ENCODE measurements at regions not wholly inside any gene's neighbourhood (a gene's known extent, or its start where the extent isn't known, plus 50 kb on each side); places are given as distances from the start of the nearest gene placed in this dataset.
"Not testable (repeated sequence)": the region's sequence is repeated elsewhere in the genome, so short reads cannot be mapped to it uniquely, and the experiment has no call there.

GRCh38 chr6:144901412-144901811, 616.3 kb downstream of the UTRN start:
- no peak overlapping the region for H3K4me3 ChIP-seq (ENCODE audit: low read depth in 1 of 2, low read length in 2 of 2)
- H3K9ac ChIP-seq (ENCODE audit: low read length): no peak overlapping the region
- no peaks in the 10 kb centered on the region for H3K36me3 ChIP-seq (ENCODE audit: insufficient read depth, low read length)
- H3K9me3 ChIP-seq (ENCODE audit: low read length): no peaks in the 10 kb centered on the region
- H3K27me3 ChIP-seq (ENCODE audit: control insufficient read depth in 1 of 2, insufficient read depth in 2 of 2, low read length in 2 of 2): no peaks in the 10 kb centered on the region
- H3K27ac ChIP-seq (ENCODE audit: low read depth, low read length): no peak overlapping the region
- H3K4me1 ChIP-seq (ENCODE audit: insufficient read depth, low read length): no peaks in the 10 kb centered on the region

DNA sequence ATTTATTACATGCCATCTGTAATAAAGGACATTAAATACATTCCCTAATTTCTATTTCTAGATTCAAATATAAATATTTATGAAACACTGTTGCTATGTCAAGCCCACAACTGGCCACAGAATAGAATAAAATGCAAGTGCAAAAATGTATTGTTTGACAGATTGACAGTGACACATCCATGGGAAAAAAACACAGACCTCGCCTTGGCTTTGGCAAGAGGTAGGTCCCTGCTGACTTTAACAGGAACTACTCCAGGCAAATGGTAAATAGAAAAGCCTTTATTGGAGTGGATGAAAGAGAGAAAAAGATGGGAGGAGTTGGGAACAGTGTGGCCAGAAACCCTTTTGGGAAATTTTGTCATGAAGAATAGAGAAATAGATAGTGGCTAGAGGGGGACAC, 622.9 kb downstream of the UTRN start:
- no peak overlapping the region for H3K9ac ChIP-seq (ENCODE audit: low read length)

GRCh38 chr6:144909753-144910285, 624.7 kb downstream of the UTRN start:
- no peak overlapping the region for H3K27ac ChIP-seq (ENCODE audit: low read depth, low read length)
- H3K27me3 ChIP-seq (ENCODE audit: control insufficient read depth in 1 of 2, insufficient read depth in 2 of 2, low read length in 2 of 2): no peaks in the 10 kb centered on the region
- no peak overlapping the region for H3K4me3 ChIP-seq (ENCODE audit: low read depth in 1 of 2, low read length in 2 of 2)
- no peaks in the 10 kb centered on the region for H3K36me3 ChIP-seq (ENCODE audit: insufficient read depth, low read length)
- H3K9me3 ChIP-seq (ENCODE audit: low read length): no peaks in the 10 kb centered on the region
- H3K9ac ChIP-seq (ENCODE audit: low read length): no peak overlapping the region
- peaks cover 10% of the 10 kb centered on the region for H3K4me1 ChIP-seq (ENCODE audit: insufficient read depth, low read length)

More for the DNA sequence above, 622.9 kb downstream of the UTRN start:
- Histone ChIP-seq H3K27ac (ENCODE audit: low read depth, low read length) (no peak overlapping the region), H3K4me1 (ENCODE audit: insufficient read depth, low read length) (peaks cover 10% of the 10 kb centered on the region), H3K9me3 (ENCODE audit: low read length) (no peaks in the 10 kb centered on the region), H3K36me3 (ENCODE audit: insufficient read depth, low read length) (no peaks in the 10 kb centered on the region), H3K27me3 (ENCODE audit: control insufficient read depth in 1 of 2, insufficient read depth in 2 of 2, low read length in 2 of 2) (no peaks in the 10 kb centered on the region), H3K4me3 (ENCODE audit: low read depth in 1 of 2, low read length in 2 of 2) (no peak overlapping the region)

- peaks cover 10% of the 10 kb centered on the region for H3K4me1 ChIP-seq (ENCODE audit: insufficient read depth, low read length)
- no peak overlapping the region for H3K4me3 ChIP-seq (ENCODE audit: low read depth in 1 of 2, low read length in 2 of 2)
- H3K9ac ChIP-seq (ENCODE audit: low read length): no peak overlapping the region
- H3K27ac ChIP-seq (ENCODE audit: low read depth, low read length): no peak overlapping the region
- no peaks in the 10 kb centered on the region for H3K36me3 ChIP-seq (ENCODE audit: insufficient read depth, low read length)
- H3K9me3 ChIP-seq (ENCODE audit: low read length): no peaks in the 10 kb centered on the region
- no peaks in the 10 kb centered on the region for H3K27me3 ChIP-seq (ENCODE audit: control insufficient read depth in 1 of 2, insufficient read depth in 2 of 2, low read length in 2 of 2)
These were observed 626.2 kb downstream of the UTRN start for GRCh38 chr6:144911322-144911721.

- H3K4me1 ChIP-seq (ENCODE audit: insufficient read depth, low read length): peaks cover 10% of the 10 kb centered on the region
- no peak overlapping the region for H3K9ac ChIP-seq (ENCODE audit: low read length)
- no peaks in the 10 kb centered on the region for H3K9me3 ChIP-seq (ENCODE audit: low read length)
- no peak overlapping the region for H3K27ac ChIP-seq (ENCODE audit: low read depth, low read length)
- H3K27me3 ChIP-seq (ENCODE audit: control insufficient read depth in 1 of 2, insufficient read depth in 2 of 2, low read length in 2 of 2): no peaks in the 10 kb centered on the region
- no peak overlapping the region for H3K4me3 ChIP-seq (ENCODE audit: low read depth in 1 of 2, low read length in 2 of 2)
- H3K36me3 ChIP-seq (ENCODE audit: insufficient read depth, low read length): no peaks in the 10 kb centered on the region
These were observed 627.3 kb downstream of the UTRN start for GRCh38 chr6:144912474-144912873.

DNA sequence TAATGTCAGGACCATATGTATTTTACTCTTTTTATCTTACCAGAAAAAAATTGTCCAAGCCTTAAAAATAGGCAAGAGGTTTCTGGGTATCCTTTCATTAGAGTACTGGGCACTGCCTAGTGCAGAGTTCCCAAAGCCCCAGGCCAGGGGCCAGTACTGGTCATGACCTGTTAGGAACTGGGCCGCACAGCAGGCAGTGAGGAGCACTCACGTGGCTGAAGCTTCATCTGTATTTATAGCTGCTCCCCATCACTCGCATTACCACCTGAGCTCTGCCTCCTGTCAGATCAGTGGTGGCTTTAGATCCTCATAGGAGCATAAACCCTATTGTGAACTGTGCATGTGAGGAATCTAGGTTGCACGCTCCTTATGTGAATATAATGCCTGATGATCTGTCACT, 632.9 kb downstream of the UTRN start:
- no peaks in the 10 kb centered on the region for H3K4me1 ChIP-seq (ENCODE audit: insufficient read depth, low read length)
- no peaks in the 10 kb centered on the region for H3K27me3 ChIP-seq (ENCODE audit: control insufficient read depth in 1 of 2, insufficient read depth in 2 of 2, low read length in 2 of 2)
- H3K27ac ChIP-seq (ENCODE audit: low read depth, low read length): no peak overlapping the region
- no peak overlapping the region for H3K4me3 ChIP-seq (ENCODE audit: low read depth in 1 of 2, low read length in 2 of 2)
- no peaks in the 10 kb centered on the region for H3K36me3 ChIP-seq (ENCODE audit: insufficient read depth, low read length)
- H3K9me3 ChIP-seq (ENCODE audit: low read length): no peaks in the 10 kb centered on the region
- H3K9ac ChIP-seq (ENCODE audit: low read length): no peak overlapping the region

DNA sequence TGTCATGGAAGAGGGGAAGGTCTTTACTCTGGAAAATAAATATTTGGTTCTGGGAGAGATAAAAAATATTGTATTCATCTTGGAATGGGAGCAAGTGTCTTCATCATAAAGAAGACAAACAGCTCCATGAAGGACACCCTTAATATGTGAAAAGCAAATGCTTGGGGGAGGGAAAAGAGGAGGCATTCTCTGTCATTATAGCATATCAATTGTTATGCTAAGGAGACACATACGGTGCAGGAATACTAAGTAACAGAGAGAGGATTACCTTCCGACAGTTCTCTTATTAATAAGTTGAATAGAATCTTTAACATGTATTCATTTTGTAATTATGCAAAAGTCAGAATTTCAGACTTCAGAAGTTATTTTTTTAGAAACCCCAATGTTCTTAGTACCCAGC, 634.4 kb downstream of the UTRN start:
- no peak overlapping the region for H3K9ac ChIP-seq (ENCODE audit: low read length)
- no peaks in the 10 kb centered on the region for H3K4me1 ChIP-seq (ENCODE audit: insufficient read depth, low read length)
- no peaks in the 10 kb centered on the region for H3K36me3 ChIP-seq (ENCODE audit: insufficient read depth, low read length)
- no peaks in the 10 kb centered on the region for H3K9me3 ChIP-seq (ENCODE audit: low read length)
- no peak overlapping the region for H3K4me3 ChIP-seq (ENCODE audit: low read depth in 1 of 2, low read length in 2 of 2)
- H3K27ac ChIP-seq (ENCODE audit: low read depth, low read length): no peak overlapping the region
- H3K27me3 ChIP-seq (ENCODE audit: control insufficient read depth in 1 of 2, insufficient read depth in 2 of 2, low read length in 2 of 2): no peaks in the 10 kb centered on the region

DNA sequence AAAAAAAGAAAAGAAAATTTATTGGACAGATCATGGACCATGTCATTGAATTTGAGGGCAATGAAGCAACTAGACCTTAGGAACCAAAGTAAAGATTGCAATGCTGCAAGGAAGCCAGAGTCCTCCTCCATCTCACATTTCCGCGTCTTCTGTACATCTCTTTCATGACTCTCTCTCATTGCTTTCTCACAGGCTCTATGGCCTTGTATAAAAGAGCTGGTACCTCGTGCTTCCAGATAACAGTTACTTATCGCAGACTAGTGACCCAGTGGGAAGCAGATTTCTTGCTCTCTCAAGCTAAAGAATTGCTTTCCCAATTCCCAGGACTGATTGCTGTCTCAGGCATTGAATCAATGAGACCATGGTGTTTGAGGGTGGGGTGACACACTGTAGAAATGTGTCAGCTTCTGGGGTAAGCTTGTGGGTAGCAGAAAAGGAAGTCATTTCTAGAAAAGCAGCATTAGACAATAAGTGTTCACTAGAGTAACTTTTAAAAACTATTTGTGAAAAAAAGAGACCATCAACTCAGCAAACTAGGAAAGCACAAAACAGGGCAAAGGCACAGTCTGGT, 635.3 kb downstream of the UTRN start:
- H3K36me3 ChIP-seq (ENCODE audit: insufficient read depth, low read length): no peaks in the 10 kb centered on the region
- no peaks in the 10 kb centered on the region for H3K4me1 ChIP-seq (ENCODE audit: insufficient read depth, low read length)
- H3K27me3 ChIP-seq (ENCODE audit: control insufficient read depth in 1 of 2, insufficient read depth in 2 of 2, low read length in 2 of 2): no peaks in the 10 kb centered on the region
- no peak overlapping the region for H3K9ac ChIP-seq (ENCODE audit: low read length)
- no peak overlapping the region for H3K27ac ChIP-seq (ENCODE audit: low read depth, low read length)
- H3K4me3 ChIP-seq (ENCODE audit: low read depth in 1 of 2, low read length in 2 of 2): no peak overlapping the region
- no peaks in the 10 kb centered on the region for H3K9me3 ChIP-seq (ENCODE audit: low read length)

- Histone ChIP-seq H3K27me3 (ENCODE audit: control insufficient read depth in 1 of 2, insufficient read depth in 2 of 2, low read length in 2 of 2) (no peaks in the 10 kb centered on the region), H3K27ac (ENCODE audit: low read depth, low read length) (no peak overlapping the region), H3K9me3 (ENCODE audit: low read length) (no peaks in the 10 kb centered on the region), H3K4me3 (ENCODE audit: low read depth in 1 of 2, low read length in 2 of 2) (no peak overlapping the region), H3K4me1 (ENCODE audit: insufficient read depth, low read length) (no peaks in the 10 kb centered on the region), H3K9ac (ENCODE audit: low read length) (no peak overlapping the region), H3K36me3 (ENCODE audit: insufficient read depth, low read length) (no peaks in the 10 kb centered on the region)
These were observed 636.3 kb downstream of the UTRN start for GRCh38 chr6:144921206-144921975.

- H3K36me3 ChIP-seq (ENCODE audit: insufficient read depth, low read length): no peaks in the 10 kb centered on the region
- H3K4me1 ChIP-seq (ENCODE audit: insufficient read depth, low read length): no peaks in the 10 kb centered on the region
- no peak overlapping the region for H3K4me3 ChIP-seq (ENCODE audit: low read depth in 1 of 2, low read length in 2 of 2)
- no peak overlapping the region for H3K27ac ChIP-seq (ENCODE audit: low read depth, low read length)
- no peaks in the 10 kb centered on the region for H3K27me3 ChIP-seq (ENCODE audit: control insufficient read depth in 1 of 2, insufficient read depth in 2 of 2, low read length in 2 of 2)
- H3K9ac ChIP-seq (ENCODE audit: low read length): no peak overlapping the region
- no peaks in the 10 kb centered on the region for H3K9me3 ChIP-seq (ENCODE audit: low read length)
These were observed 637.1 kb downstream of the UTRN start for GRCh38 chr6:144922120-144922722.

DNA sequence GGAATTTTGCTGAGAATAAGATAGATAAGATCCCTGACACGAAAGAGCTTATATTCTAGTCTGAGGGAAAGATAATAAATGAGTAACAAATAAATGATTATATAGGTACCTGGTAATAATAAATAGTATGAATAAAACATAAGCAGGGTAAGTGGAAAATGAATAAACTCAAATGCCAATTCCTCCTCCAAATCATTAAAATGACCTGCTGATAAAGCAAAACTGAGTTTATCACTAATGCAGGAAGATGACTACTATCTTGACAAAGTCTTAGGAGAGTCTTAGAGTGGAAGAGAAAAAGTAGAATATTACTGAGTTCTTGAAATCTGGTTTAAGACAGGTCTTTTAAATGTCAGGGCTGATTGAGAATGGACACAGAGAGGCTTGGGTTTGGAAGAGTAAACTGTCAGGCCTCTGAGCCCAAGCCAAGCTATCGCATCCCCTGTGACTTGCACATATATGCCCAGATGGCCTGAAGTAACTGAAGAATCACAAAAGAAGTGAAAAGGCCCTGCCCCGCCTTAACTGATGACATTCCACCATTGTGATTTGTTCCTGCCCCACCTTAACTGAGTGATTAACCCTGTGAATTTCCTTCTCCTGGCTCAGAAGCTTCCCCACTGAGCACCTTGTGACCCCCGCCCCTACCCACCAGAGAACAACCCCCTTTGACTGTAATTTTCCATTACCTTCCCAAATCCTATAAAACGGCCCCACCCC, 637.8 kb downstream of the UTRN start:
- H3K4me1 ChIP-seq (ENCODE audit: insufficient read depth, low read length); H3K36me3 ChIP-seq (ENCODE audit: insufficient read depth, low read length); H3K27ac ChIP-seq (ENCODE audit: low read depth, low read length); H3K27me3 ChIP-seq (ENCODE audit: control insufficient read depth in 1 of 2, insufficient read depth in 2 of 2, low read length in 2 of 2); H3K9ac ChIP-seq (ENCODE audit: low read length); H3K4me3 ChIP-seq (ENCODE audit: low read depth in 1 of 2, low read length in 2 of 2); H3K9me3 ChIP-seq (ENCODE audit: low read length): not testable (repeated sequence)
